Cerebellar cortex (tissue), 1 donor: ENCODE measurements at regions not wholly inside any gene's neighbourhood (a gene's known extent, or its start where the extent isn't known, plus 50 kb on each side); places are given as distances from the start of the nearest gene placed in this dataset.
"Not testable (repeated sequence)": the region's sequence is repeated elsewhere in the genome, so short reads cannot be mapped to it uniquely, and the experiment has no call there.

Source experiments
- DNase-seq: peaks from one replicate; pipeline ENCODE4 v3.0.0-alpha.2; 2015; ENCODE audit warnings: low spot score

DNA sequence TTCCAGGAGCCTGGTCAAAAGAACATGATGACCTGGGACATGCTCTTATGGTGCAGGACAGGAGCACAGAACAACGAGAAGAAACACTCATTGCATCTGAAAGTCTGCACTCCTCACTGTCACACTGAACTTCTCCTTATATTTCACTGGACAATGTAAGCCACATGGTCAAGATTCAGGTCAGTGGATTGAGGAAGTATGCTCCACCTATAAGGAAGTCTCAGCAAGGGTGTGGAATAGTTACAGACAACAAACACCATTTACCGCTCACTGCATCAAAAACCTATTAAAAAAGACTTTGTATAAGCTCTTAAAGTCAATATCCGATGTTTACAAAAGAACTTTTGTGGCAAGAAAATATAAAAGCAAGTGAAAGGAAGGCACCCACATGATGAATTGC lies 153.1 kb upstream of the FOXG1 start:
- no peak for DNase-seq

DNA sequence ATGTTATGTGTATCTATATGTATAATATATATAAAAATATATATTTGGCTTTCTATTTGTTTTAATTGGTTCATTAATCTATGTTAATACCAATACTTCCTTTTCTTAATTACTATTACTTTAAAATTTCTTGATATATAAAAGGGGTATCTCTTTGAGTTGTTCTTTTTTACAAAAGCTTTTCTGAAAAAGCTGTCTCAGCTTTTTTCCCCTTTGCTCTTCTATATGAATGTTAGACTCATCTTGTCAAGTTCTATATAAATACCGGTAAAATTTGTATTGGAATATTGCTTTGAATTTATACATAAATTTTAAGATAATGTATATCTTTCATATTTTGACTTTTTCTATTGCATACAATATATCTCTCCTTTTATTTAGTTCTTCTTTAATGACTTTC lies 139.8 kb upstream of the FOXG1 start:
- no peak for DNase-seq

GRCh38 chr14:28629328-28630004 lies 137.1 kb upstream of the FOXG1 start:
- no peak for DNase-seq

GRCh38 chr14:28630100-28630499 lies 136.5 kb upstream of the FOXG1 start:
- no peak for DNase-seq

DNA sequence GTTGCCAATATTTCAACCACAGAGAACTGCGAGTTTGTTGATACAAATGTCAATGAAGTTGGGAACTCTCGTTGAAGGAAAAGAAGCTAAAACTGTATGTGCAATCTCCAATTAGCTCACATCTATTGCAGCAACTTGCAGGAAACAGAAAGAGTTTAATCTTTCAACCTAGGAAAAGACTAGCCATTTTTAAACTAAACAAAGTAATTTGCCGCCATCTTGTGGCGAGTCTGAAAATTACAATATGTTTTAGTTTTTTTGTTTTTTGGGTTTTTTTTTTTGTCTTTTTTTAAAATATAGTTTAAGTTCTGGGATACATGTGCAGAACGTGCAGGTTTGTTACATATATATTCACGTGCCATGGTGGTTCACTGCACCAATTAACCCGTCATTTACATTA lies 131.2 kb upstream of the FOXG1 start:
- peak; percentile 9 for DNase-seq

- not testable (repeated sequence) for DNase-seq
Measured at GRCh38 chr14:28635816-28636215, 130.8 kb upstream of the FOXG1 start.

GRCh38 chr14:28641189-28641588 lies 125.4 kb upstream of the FOXG1 start:
- DNase-seq = not testable (repeated sequence)

DNA sequence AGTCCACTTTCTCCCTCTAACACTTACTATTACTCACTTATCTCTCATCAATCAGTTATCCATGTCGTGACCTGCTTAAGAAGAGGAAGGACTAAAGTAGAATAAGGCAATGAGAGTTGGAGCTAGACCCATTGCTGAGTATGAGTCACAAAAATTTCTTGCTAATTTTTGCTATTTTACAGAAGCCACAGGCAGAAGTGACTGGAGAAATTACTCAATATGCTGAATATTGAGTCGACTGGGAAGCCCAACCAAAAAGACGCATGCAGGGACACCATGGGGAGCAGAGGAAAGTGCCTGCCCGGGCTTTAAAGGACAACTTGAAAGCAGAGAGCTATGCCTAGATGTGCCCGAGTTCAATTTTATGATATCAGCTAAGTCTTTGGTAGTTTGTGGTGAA lies 115.4 kb upstream of the FOXG1 start:
- no peak for DNase-seq

GRCh38 chr14:28652782-28653181 lies 113.8 kb upstream of the FOXG1 start:
- no peak for DNase-seq

DNA sequence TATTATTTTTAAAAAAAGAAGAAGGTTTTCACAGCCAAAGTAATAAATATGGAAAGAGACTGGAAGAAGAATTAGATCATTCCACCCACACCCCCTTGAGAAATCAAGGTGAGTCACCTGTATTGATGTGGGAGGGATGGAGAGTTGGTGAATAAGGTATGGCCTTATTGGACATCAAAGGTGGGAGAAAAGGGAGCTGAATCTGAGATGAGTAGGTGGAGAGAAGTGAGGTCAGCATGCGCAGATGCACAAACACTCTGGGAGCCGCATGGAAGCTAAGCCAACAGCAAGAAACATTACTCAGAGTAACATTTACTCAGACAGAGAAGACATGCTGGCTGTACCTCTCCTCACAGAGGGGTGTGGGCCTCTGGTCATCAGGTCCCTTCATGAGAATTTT lies 113.1 kb upstream of the FOXG1 start:
- DNase-seq = no peak

DNA sequence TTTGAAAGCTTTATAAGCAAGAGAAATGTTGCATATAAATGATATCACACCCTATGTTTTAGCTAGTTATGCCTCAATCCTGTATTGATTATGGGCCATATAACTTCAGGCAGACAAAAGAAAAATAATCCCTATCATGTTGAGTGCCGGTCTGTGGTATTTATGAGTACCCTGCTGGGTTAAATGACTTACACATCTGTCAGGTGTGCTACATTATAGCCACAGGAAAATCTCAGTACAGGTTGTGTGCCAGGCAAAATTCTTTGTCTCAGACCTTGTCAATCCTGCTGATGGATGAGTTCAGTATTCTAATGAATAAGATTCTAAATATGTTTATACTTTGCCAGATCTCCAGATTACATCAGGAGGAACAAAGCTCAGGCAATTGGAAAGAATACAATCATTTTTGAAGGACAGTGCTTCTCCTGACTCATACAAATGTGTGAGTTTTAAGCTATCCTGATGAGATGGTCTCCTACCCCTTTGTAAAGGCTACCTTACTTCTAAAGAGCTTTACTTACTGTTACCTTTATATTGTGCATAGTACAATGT lies 109.8 kb upstream of the FOXG1 start:
- DNase-seq = no peak

- no peak for DNase-seq
Measured at GRCh38 chr14:28661171-28661772, 105.3 kb upstream of the FOXG1 start.

- no peak for DNase-seq
Measured at GRCh38 chr14:28666961-28667360, 99.6 kb upstream of the FOXG1 start.

DNA sequence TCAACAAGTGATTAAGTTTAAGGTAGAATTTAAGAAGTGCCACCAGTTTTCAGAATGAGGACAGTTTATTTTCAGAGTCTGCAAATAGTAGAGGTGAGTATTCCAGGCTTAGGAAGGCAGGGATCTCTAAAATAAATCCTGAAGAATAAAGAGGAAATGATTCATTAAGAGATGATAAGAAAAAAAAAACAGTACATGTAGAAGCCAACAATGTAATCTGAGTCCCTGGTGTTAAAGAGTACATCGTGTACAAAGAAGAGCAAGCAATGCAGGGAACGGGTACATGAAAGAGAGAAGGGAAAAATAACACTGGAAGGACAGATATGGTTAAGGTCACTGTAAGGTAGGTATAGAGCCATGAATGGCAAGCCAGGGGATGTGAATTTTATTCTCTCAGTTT lies 95.2 kb upstream of the FOXG1 start:
- no peak for DNase-seq

GRCh38 chr14:28673056-28673455 lies 93.5 kb upstream of the FOXG1 start:
- DNase-seq = no peak

- no peak for DNase-seq
Measured at GRCh38 chr14:28676479-28676878, 90.1 kb upstream of the FOXG1 start.

DNA sequence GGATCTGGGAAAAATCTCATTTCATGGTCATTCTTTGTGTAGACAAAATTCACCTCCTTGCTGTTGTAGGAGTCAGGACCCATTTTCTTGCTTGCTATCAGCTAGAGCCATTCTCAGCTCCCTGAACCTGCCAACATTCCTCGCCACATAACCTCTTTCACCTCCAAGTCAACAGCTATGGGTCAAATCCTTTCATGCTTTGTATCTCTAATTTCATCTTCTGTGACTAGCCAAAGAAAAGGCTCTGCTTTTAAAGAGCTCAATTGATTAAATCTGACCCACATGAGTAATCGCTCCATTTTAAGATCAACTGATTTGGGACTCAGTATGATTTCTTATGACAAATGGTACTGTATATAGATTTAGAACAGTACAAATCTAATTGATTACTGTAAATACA lies 89.2 kb upstream of the FOXG1 start:
- DNase-seq = no peak

DNA sequence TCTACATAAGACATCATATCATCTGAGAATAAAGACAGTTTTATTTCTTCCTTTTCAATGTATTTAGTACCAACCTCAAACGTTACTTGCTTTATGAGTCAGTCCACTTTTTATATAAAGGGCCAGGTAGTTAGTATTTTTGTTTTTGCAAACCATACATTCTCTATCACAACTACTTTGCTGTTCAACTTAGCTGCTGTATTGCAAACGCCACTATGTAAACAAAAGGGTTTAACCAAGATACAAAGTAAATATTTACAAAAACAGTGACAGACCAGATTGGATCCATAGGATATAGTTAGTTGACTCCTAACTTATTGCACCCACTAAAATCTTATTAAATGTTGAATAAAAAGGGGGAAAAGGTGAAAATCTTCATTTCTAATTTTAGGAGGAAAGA lies 87.7 kb upstream of the FOXG1 start:
- DNase-seq = no peak

GRCh38 chr14:28681681-28682080 lies 84.9 kb upstream of the FOXG1 start:
- DNase-seq = no peak

DNA sequence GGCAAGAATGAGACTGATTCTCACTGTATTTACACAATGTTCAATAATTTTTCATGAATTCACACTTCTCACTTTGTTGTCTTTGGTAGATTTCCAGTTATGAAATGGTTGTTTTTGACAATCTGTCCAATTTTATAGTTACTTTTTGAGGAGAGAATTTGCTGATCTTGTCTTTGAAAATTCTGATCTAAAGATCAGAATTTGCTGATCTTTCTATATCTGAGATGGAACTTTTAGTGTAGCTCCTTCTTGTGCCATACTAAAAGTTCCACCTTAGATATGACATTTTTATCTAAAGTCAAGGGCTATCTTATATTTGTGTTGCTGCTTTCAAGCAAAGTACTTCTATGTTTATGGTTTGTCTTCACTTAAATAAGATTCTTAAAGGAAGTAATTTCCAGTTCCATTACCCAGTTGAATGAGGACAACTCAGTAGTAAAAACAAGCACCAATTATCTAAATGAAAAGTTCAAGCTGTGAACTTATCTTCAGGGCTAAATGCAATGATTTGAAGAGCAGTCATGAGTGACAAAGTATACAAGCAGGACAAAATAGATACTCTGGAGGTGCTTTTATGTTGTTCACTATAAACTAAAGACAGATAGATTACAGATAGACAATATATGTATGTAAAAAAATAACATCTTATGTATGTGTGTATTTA lies 76.4 kb upstream of the FOXG1 start:
- DNase-seq = no peak

GRCh38 chr14:28695109-28695508 lies 71.5 kb upstream of the FOXG1 start:
- DNase-seq = no peak

- DNase-seq = no peak
Measured at GRCh38 chr14:28701733-28702132, 64.9 kb upstream of the FOXG1 start.

GRCh38 chr14:28703482-28703881 lies 63.1 kb upstream of the FOXG1 start:
- DNase-seq = no peak
